ENCODE measurements at regions not wholly inside any gene's neighbourhood (a gene's known extent, or its start where the extent isn't known, plus 50 kb on each side); places are given as distances from the start of the nearest gene placed in this dataset.

DNA sequence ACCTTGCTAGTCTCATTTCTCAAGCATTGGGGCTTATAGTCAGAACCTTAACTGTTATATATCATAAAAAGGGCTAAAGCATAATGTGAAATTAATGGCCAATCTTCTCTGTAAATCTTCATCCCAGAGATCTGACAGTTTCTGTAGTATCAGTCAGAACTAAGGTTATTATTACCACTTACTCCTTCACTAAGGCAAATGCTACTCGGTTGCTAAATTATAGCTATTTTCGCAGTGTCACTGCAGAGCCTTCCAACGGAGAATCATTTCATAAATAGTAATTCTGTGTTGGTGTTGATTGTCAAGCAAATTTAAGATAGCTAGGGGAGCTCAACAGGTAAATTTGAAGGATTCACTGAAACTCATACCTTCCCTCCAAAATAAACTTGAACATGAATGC is 258.0 kb downstream of the METTL4 start:
- no peak overlapping the region for H3K27ac ChIP-seq
- intact Hi-C loops (cut with DNase I): no loop called here
- H3K9me3 ChIP-seq: no peaks in the 10 kb centered on the region
- H3K4me3 ChIP-seq: no peak overlapping the region
- no peaks in the 10 kb centered on the region for H3K36me3 ChIP-seq
- DNase-seq (no peak), ATAC-seq (no peak)
- H3K4me1 ChIP-seq: no peaks in the 10 kb centered on the region
- H3K27me3 ChIP-seq (ENCODE audit: low read depth): no peaks in the 10 kb centered on the region
- TF ChIP-seq CTCF (IDR thresholded peaks at IDR 0.05): no peak

DNA sequence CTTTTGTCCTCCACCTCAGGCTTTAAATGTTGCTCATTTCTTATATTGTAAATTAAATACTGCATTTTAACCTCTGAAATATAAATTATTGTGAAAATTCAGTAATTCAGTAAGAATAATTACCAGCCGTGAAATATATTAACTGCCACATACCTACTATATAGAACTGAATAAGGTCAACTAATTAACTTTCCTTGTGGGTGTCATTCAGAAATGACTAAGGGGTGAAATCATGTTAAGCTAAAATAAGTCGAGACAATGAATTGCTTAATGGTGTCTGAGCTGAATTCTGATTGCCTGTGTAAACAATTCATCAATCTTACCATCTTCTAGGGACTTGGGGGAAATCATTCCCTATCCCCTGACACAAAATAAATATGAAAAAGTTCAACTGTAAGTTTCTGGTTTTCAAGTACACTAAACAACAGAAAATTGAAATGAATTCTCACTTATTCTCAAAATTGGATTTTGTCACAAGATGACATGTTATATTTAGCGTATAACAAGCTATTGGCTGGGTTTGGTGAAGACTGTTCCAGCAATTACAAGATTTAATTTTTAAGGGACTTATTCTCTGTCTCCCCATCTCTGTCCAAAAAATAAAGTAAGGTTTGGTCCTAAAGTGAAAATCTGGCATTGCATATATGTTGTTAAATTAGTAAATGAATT is 255.1 kb downstream of the METTL4 start:
- Histone ChIP-seq H3K27ac (no peak overlapping the region), H3K9me3 (no peaks in the 10 kb centered on the region)

GRCh38 chr18:2316751-2317696 is 254.3 kb downstream of the METTL4 start:
- Histone ChIP-seq H3K27ac (no peak overlapping the region), H3K4me3 (no peak overlapping the region), H3K27me3 (ENCODE audit: low read depth) (no peaks in the 10 kb centered on the region), H3K36me3 (no peaks in the 10 kb centered on the region), H3K9me3 (no peaks in the 10 kb centered on the region), H3K4me1 (no peaks in the 10 kb centered on the region)
- intact Hi-C loops (cut with DNase I): no loop called here
- no peak for DNase-seq
- ATAC-seq: no peak
- no peak for TF ChIP-seq CTCF (IDR thresholded peaks at IDR 0.05)

More for the DNA sequence above, 255.1 kb downstream of the METTL4 start:
- DNase-seq (no peak), ATAC-seq (no peak)
- Histone ChIP-seq H3K4me1 (no peaks in the 10 kb centered on the region), H3K27me3 (ENCODE audit: low read depth) (no peaks in the 10 kb centered on the region), H3K36me3 (no peaks in the 10 kb centered on the region), H3K4me3 (no peak overlapping the region)
- TF ChIP-seq CTCF (IDR thresholded peaks at IDR 0.05): no peak
- intact Hi-C loops (cut with DNase I): no loop called here

- DNase-seq (no peak), ATAC-seq (no peak)
- intact Hi-C loops (cut with DNase I): no loop called here
- H3K4me1 ChIP-seq: no peaks in the 10 kb centered on the region
- no peaks in the 10 kb centered on the region for H3K9me3 ChIP-seq
- H3K27ac ChIP-seq: no peak overlapping the region
- no peak for TF ChIP-seq CTCF (IDR thresholded peaks at IDR 0.05)
- H3K4me3 ChIP-seq: no peak overlapping the region
- no peaks in the 10 kb centered on the region for H3K36me3 ChIP-seq
- no peaks in the 10 kb centered on the region for H3K27me3 ChIP-seq (ENCODE audit: low read depth)
These were observed 246.8 kb downstream of the METTL4 start for GRCh38 chr18:2324459-2324858.

DNA sequence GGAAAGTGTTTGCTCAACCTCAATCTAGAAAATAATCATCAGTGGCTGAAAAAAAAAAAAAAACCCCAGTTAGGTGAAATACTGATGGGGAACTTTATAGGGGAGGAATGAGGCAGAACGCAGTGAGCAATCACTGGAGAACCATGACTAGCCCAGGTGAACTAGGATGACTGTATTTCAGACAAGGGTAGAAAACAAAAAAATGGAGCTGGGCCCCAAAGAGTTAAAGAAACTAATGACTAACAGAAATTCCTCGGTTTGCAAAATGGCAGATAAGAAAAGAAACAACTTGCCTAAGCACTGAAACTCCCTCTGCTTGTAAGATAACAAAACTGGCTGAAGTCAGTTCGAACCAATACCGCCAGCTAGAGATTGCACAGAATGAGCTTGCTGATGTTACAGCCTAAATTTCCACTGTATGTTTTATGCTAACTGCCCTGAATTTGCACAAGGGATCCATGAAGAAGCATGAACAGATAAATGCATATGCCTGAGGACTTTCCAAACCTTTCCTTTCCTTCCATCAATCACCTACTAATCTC is 245.9 kb downstream of the METTL4 start:
- Histone ChIP-seq H3K27ac (no peak overlapping the region), H3K4me1 (no peaks in the 10 kb centered on the region), H3K4me3 (no peak overlapping the region), H3K9me3 (no peaks in the 10 kb centered on the region), H3K27me3 (ENCODE audit: low read depth) (no peaks in the 10 kb centered on the region), H3K36me3 (no peaks in the 10 kb centered on the region)
- TF ChIP-seq CTCF (IDR thresholded peaks at IDR 0.05): no peak
- ATAC-seq (no peak), DNase-seq (no peak)
- intact Hi-C loops (cut with DNase I): no loop called here
